RPMI7951 (cell line): ENCODE measurements at regions not wholly inside any gene's neighbourhood (a gene's known extent, or its start where the extent isn't known, plus 50 kb on each side); places are given as distances from the start of the nearest gene placed in this dataset.
"Not testable (repeated sequence)": the region's sequence is repeated elsewhere in the genome, so short reads cannot be mapped to it uniquely, and the experiment has no call there.

ENCODE experiments used
- DNase-seq: peaks from one replicate; pipeline ENCODE4 v3.0.0-alpha.2; 2012; ENCODE audit warnings: low read depth

- DNase-seq, result not testable (repeated sequence)
Measured at GRCh38 chrX:95771198-95771597, 913.4 kb upstream of the DIAPH2 start.

- DNase-seq, result no peak
Measured at GRCh38 chrX:95791876-95792275, 892.8 kb upstream of the DIAPH2 start.

DNA sequence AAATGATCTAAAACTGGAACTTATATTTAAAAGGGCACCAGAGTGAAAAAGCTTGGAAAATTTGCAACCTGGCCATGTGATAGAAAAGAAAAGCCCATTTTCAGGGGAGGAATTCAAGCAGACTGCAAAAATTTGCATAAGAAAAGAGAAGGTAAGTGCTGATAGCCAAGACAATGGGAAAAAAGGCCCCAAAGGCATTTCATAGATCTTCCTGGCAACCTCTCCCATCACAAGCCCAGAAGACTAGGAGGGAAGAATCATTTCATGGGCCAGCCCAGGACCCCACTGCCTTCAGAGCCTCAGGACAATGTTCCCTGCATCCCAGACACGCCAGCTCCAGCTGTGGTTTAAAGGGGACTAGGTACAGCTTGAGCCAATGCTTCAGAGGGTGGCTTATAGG is 887.3 kb upstream of the DIAPH2 start:
- DNase-seq, result no peak

DNA sequence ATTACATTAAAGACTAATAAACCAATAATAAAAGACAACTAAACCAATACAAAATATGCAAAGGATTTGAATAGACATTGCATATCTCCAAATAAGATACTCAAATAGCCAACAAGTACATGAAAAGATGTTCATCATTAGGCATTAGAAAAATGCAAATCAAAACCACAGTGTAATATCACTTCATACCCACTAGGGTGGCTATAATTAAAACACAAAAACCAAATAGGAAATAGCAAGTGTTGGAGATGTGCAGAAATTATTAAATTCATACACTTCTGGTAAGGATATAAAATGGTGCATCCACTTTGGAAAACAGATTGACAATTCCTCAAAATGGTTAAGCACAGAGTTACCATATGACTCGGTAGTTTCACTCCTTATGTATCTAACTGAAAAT is 860.8 kb upstream of the DIAPH2 start:
- DNase-seq, result no peak

- no peak for DNase-seq
Measured at GRCh38 chrX:95835223-95835622, 849.4 kb upstream of the DIAPH2 start.

DNA sequence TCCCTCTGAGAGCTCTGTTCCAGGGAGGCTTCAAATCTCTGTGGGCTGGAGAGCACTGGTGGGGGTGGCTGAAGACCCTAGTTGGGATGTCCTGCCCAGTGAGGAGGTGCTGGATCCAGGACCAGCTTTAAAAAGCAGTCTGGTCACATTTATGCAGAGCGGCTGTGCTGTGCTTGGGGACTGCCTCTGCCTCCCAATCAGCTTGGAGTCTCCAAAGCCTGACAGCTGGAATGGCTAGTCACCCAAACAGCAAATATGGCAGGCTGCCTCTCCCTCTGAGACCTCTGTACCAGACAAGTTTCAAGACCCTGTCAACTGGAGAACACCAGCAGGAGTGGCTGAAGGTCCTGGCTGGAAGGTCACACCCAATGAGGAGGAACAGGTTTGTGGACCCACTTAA is 848.1 kb upstream of the DIAPH2 start:
- no peak for DNase-seq

- DNase-seq, result no peak
Measured at GRCh38 chrX:95841863-95842262, 842.8 kb upstream of the DIAPH2 start.

GRCh38 chrX:95860127-95860526 is 824.5 kb upstream of the DIAPH2 start:
- DNase-seq, result no peak

DNA sequence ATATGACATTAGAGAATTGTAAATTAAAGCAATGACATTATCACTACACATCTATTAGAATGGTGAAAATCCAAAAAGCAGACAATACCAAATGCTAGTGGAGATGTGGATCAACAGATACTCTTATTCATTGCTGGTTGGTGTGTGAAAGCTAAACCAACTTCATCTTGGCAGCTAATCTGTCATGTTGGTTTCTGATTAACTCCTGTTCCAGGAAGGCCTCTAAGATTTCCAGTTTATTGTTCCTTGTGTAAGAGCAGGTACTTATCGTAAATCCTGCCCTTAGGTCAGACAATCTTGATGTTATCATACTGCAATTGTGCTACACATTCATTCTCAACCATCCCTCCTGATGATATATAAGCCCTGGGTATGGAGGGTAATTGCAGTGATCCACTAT is 809.0 kb upstream of the DIAPH2 start:
- DNase-seq, result no peak

- no peak for DNase-seq
Measured at GRCh38 chrX:95878874-95879273, 805.8 kb upstream of the DIAPH2 start.

DNA sequence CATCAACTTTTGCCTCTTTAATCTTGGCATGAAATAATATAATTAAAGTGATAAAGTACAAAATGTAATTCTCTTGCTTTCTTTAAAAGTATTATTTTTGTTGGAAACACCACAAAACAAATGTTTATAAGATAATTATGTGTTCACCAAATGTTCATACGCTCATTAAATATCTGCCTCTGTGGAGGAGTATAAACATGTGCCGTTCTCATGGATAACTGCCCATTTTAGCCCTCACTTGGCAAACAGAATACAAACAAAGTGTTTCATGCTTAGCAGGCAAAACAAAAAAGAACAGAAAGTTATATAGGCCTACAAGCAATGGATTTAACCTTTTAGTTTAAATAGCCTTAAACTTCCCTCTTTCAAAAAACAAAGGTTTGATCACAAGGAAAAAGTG is 800.5 kb upstream of the DIAPH2 start:
- DNase-seq, result no peak

- peak; percentile 17 for DNase-seq
Measured at GRCh38 chrX:95885074-95885473, 799.6 kb upstream of the DIAPH2 start.

GRCh38 chrX:95889279-95889678 is 795.4 kb upstream of the DIAPH2 start:
- no peak for DNase-seq

- peak; percentile 24 for DNase-seq
Measured at GRCh38 chrX:95893636-95894035, 791.0 kb upstream of the DIAPH2 start.

- DNase-seq, result no peak
Measured at GRCh38 chrX:95903490-95903889, 781.2 kb upstream of the DIAPH2 start.

DNA sequence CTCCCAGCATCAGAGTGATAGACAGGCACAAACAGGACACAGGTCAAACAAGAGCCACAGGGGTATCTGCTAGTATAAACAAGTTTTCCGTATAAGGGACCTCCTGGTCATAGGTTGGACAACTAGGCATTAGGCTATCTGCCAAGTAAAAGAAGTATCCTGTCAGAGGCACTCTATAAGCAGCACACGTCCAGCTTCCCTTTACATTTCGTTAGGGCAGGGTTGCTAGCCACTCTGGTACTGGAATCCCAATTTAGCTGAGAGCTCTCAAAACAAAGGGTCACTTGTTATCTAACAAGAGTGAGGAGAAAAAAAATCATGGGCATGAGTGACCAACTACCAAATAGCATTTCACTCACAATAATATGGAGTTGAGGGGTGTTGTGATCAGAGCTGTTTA is 780.7 kb upstream of the DIAPH2 start:
- DNase-seq, result no peak

DNA sequence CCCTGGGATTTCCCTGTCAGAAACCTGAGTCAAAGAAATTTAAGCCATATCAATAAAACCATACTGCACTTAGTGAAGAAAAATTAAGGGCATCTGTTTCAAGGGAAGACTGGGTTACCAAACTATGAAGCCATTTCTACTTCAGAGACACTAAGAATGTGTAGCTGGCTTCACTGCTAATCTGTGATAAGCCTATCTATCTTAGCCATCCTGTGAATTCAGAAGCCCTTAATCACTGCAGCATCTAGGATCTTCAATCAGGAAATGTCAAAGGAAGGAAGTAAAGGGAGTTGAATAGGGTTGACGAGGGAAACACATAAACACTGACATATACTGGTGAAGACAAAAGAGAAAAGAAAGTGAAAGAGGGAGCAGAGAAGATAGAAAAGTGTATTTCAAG is 777.6 kb upstream of the DIAPH2 start:
- no peak for DNase-seq

- DNase-seq, result no peak
Measured at GRCh38 chrX:95911062-95911461, 773.6 kb upstream of the DIAPH2 start.

DNA sequence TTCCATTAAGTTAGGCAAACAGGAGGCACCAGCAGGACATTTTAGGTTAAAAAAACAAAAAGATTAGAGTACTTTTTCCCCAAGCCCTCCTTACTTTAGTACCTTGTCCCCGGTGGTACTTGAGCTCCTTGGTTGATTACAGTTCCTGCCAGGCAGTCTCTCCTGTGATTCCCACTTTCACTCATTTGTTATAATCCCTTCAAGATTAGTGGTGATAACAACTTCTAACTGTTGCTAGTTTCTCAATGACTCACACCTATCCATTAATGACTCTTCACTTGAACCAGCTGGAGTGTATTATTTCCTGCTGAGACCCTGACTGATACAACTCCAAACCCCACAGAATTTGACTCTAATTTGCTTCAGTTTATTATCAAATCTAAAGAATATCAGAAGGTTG is 765.0 kb upstream of the DIAPH2 start:
- no peak for DNase-seq

DNA sequence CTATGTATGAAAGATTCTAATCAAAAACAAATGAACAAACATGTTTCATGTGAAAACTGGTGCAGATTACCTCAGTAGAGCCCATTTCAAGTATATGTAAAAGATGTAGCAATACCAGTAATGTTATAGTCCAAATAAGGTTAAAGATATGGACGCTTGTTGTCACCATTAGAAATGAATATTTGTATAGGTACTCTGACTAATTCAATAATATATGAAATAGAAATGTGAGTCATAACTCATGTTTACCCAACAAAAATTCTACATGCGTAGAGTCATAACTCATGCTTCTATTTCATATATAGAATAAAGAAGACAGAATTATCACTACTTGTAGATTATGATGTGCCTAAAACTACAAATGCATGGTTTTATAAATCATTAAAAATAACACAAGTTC is 739.1 kb upstream of the DIAPH2 start:
- no peak for DNase-seq

GRCh38 chrX:95949588-95949987 is 735.1 kb upstream of the DIAPH2 start:
- DNase-seq, result no peak

GRCh38 chrX:95950679-95951078 is 734.0 kb upstream of the DIAPH2 start:
- no peak for DNase-seq

- no peak for DNase-seq
Measured at GRCh38 chrX:95953564-95953963, 731.1 kb upstream of the DIAPH2 start.

- DNase-seq, result no peak
Measured at GRCh38 chrX:95956745-95957144, 727.9 kb upstream of the DIAPH2 start.
